ENCODE measurements at regions not wholly inside any gene's neighbourhood (a gene's known extent, or its start where the extent isn't known, plus 50 kb on each side); places are given as distances from the start of the nearest gene placed in this dataset.

- no peak overlapping the region for H3K27ac ChIP-seq (ENCODE audit: low read depth, low read length)
- H3K4me1 ChIP-seq (ENCODE audit: control insufficient read depth in 1 of 2, insufficient read depth in 2 of 2, low read length in 2 of 2) = no peaks in the 10 kb centered on the region
- H3K79me2 ChIP-seq (ENCODE audit: control insufficient read depth, insufficient read depth, low read length, poor library complexity) = no peaks in the 10 kb centered on the region
- no peak overlapping the region for H3K23ac ChIP-seq (ENCODE audit: low read length)
- H3K27me3 ChIP-seq (ENCODE audit: insufficient read depth, low read length) = no peaks in the 10 kb centered on the region
- no peak overlapping the region for H2BK12ac ChIP-seq (ENCODE audit: low read length)
- no peak overlapping the region for H3K4me2 ChIP-seq (ENCODE audit: low read length)
- H3K18ac ChIP-seq (ENCODE audit: low read length) = no peak overlapping the region
- no peaks in the 10 kb centered on the region for H3K9me3 ChIP-seq (ENCODE audit: insufficient read depth, low read depth, low read length)
- H4K91ac ChIP-seq (ENCODE audit: low read depth, low read length) = no peak overlapping the region
- H2BK120ac ChIP-seq (ENCODE audit: insufficient read depth, low read length, poor library complexity) = no peak overlapping the region
- H4K8ac ChIP-seq (ENCODE audit: low read depth, low read length) = no peak overlapping the region
- H3K4ac ChIP-seq (ENCODE audit: low read depth, low read length) = no peak overlapping the region
- no peaks in the 10 kb centered on the region for H3K36me3 ChIP-seq (ENCODE audit: control insufficient read depth in 1 of 2, insufficient read depth in 2 of 2, low read length in 2 of 2)
- DNase-seq = no peak
- H4K12ac ChIP-seq (ENCODE audit: low read depth, low read length) = no peak overlapping the region
- H2BK5ac ChIP-seq (ENCODE audit: low read depth, low read length, poor library complexity) = no peak overlapping the region
- no peak overlapping the region for H3K4me3 ChIP-seq (ENCODE audit: low read depth, low read length)
- H2AFZ ChIP-seq (ENCODE audit: insufficient read depth, low read length, poor library complexity) = no peak overlapping the region
- H3K79me1 ChIP-seq (ENCODE audit: low read length) = no peaks in the 10 kb centered on the region
- no CpG with 5 or more reads among the region's 3 CpGs for WGBS (ENCODE audit: extremely low coverage, insufficient coverage, insufficient read length)
- no peak overlapping the region for H3K9ac ChIP-seq (ENCODE audit: low read length)
- H2AK5ac ChIP-seq (ENCODE audit: low read length) = no peak overlapping the region
- H3K14ac ChIP-seq (ENCODE audit: low read length) = no peak overlapping the region
Measured at GRCh38 chrX:95729401-95729800, 955.2 kb upstream of the DIAPH2 start.

DNA sequence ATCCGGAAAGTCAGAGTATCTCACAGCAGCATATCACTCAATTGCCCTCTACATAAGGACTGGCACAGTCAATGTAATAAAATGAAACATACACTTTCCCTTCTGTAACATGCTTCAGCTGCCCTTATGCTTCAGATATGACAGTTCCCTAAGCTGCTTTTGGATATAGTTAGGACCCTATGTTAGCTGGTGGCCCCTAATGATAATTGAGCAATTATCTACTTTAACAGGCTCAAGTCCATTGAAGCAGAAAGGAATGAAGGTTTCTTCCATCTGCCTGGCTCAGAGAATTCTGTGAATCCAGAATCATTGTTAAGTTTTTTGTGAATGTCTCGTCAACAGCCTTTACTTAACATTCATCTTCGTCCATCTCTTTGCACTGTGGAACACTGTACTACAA lies 951.2 kb upstream of the DIAPH2 start:
- Histone ChIP-seq H3K27ac (ENCODE audit: low read depth, low read length) (no peak overlapping the region), H2BK12ac (ENCODE audit: low read length) (no peak overlapping the region), H3K36me3 (ENCODE audit: control insufficient read depth in 1 of 2, insufficient read depth in 2 of 2, low read length in 2 of 2) (no peaks in the 10 kb centered on the region), H3K14ac (ENCODE audit: low read length) (no peak overlapping the region), H2AFZ (ENCODE audit: insufficient read depth, low read length, poor library complexity) (no peak overlapping the region), H3K18ac (ENCODE audit: low read length) (no peak overlapping the region), H3K79me2 (ENCODE audit: control insufficient read depth, insufficient read depth, low read length, poor library complexity) (no peaks in the 10 kb centered on the region), H3K9me3 (ENCODE audit: insufficient read depth, low read depth, low read length) (no peaks in the 10 kb centered on the region), H3K4me2 (ENCODE audit: low read length) (no peak overlapping the region), H3K4me3 (ENCODE audit: low read depth, low read length) (no peak overlapping the region), H2BK5ac (ENCODE audit: low read depth, low read length, poor library complexity) (no peak overlapping the region), H4K91ac (ENCODE audit: low read depth, low read length) (no peak overlapping the region), H3K23ac (ENCODE audit: low read length) (no peak overlapping the region), H4K8ac (ENCODE audit: low read depth, low read length) (no peak overlapping the region), H3K79me1 (ENCODE audit: low read length) (no peaks in the 10 kb centered on the region), H3K4me1 (ENCODE audit: control insufficient read depth in 1 of 2, insufficient read depth in 2 of 2, low read length in 2 of 2) (no peaks in the 10 kb centered on the region), H2BK120ac (ENCODE audit: insufficient read depth, low read length, poor library complexity) (no peak overlapping the region), H4K12ac (ENCODE audit: low read depth, low read length) (no peak overlapping the region), H3K9ac (ENCODE audit: low read length) (no peak overlapping the region), H2AK5ac (ENCODE audit: low read length) (no peak overlapping the region), H3K4ac (ENCODE audit: low read depth, low read length) (no peak overlapping the region), H3K27me3 (ENCODE audit: insufficient read depth, low read length) (no peaks in the 10 kb centered on the region)
- DNase-seq = no peak
- no CpG with 5 or more reads among the region's 3 CpGs for WGBS (ENCODE audit: extremely low coverage, insufficient coverage, insufficient read length)

- no CpG with 5 or more reads among the region's 3 CpGs for WGBS (ENCODE audit: extremely low coverage, insufficient coverage, insufficient read length)
- Histone ChIP-seq H4K12ac (ENCODE audit: low read depth, low read length) (no peak overlapping the region), H3K9me3 (ENCODE audit: insufficient read depth, low read depth, low read length) (no peaks in the 10 kb centered on the region), H3K18ac (ENCODE audit: low read length) (no peak overlapping the region), H3K4ac (ENCODE audit: low read depth, low read length) (no peak overlapping the region), H2BK120ac (ENCODE audit: insufficient read depth, low read length, poor library complexity) (no peak overlapping the region), H3K14ac (ENCODE audit: low read length) (no peak overlapping the region), H3K4me1 (ENCODE audit: control insufficient read depth in 1 of 2, insufficient read depth in 2 of 2, low read length in 2 of 2) (no peaks in the 10 kb centered on the region), H3K36me3 (ENCODE audit: control insufficient read depth in 1 of 2, insufficient read depth in 2 of 2, low read length in 2 of 2) (no peaks in the 10 kb centered on the region), H2AK5ac (ENCODE audit: low read length) (no peak overlapping the region), H3K27me3 (ENCODE audit: insufficient read depth, low read length) (no peaks in the 10 kb centered on the region), H3K79me2 (ENCODE audit: control insufficient read depth, insufficient read depth, low read length, poor library complexity) (no peaks in the 10 kb centered on the region), H3K23ac (ENCODE audit: low read length) (no peak overlapping the region), H2BK12ac (ENCODE audit: low read length) (no peak overlapping the region), H3K4me3 (ENCODE audit: low read depth, low read length) (no peak overlapping the region), H2AFZ (ENCODE audit: insufficient read depth, low read length, poor library complexity) (no peak overlapping the region), H3K4me2 (ENCODE audit: low read length) (no peak overlapping the region), H3K27ac (ENCODE audit: low read depth, low read length) (no peak overlapping the region), H3K79me1 (ENCODE audit: low read length) (no peaks in the 10 kb centered on the region), H2BK5ac (ENCODE audit: low read depth, low read length, poor library complexity) (no peak overlapping the region), H4K91ac (ENCODE audit: low read depth, low read length) (no peak overlapping the region), H3K9ac (ENCODE audit: low read length) (no peak overlapping the region), H4K8ac (ENCODE audit: low read depth, low read length) (no peak overlapping the region)
- DNase-seq = no peak
Measured at GRCh38 chrX:95754411-95754810, 930.2 kb upstream of the DIAPH2 start.

GRCh38 chrX:95760356-95760755 lies 924.3 kb upstream of the DIAPH2 start:
- Histone ChIP-seq H3K79me1 (ENCODE audit: low read length) (no peaks in the 10 kb centered on the region), H3K79me2 (ENCODE audit: control insufficient read depth, insufficient read depth, low read length, poor library complexity) (no peaks in the 10 kb centered on the region), H3K14ac (ENCODE audit: low read length) (no peak overlapping the region), H3K4ac (ENCODE audit: low read depth, low read length) (no peak overlapping the region), H3K27ac (ENCODE audit: low read depth, low read length) (no peak overlapping the region), H3K36me3 (ENCODE audit: control insufficient read depth in 1 of 2, insufficient read depth in 2 of 2, low read length in 2 of 2) (no peaks in the 10 kb centered on the region), H3K4me2 (ENCODE audit: low read length) (no peak overlapping the region), H3K4me1 (ENCODE audit: control insufficient read depth in 1 of 2, insufficient read depth in 2 of 2, low read length in 2 of 2) (no peaks in the 10 kb centered on the region), H3K9me3 (ENCODE audit: insufficient read depth, low read depth, low read length) (no peaks in the 10 kb centered on the region), H4K8ac (ENCODE audit: low read depth, low read length) (no peak overlapping the region), H4K12ac (ENCODE audit: low read depth, low read length) (no peak overlapping the region), H2BK5ac (ENCODE audit: low read depth, low read length, poor library complexity) (no peak overlapping the region), H3K18ac (ENCODE audit: low read length) (no peak overlapping the region), H3K9ac (ENCODE audit: low read length) (no peak overlapping the region), H4K91ac (ENCODE audit: low read depth, low read length) (no peak overlapping the region), H2AFZ (ENCODE audit: insufficient read depth, low read length, poor library complexity) (no peak overlapping the region), H2AK5ac (ENCODE audit: low read length) (no peak overlapping the region), H2BK120ac (ENCODE audit: insufficient read depth, low read length, poor library complexity) (no peak overlapping the region), H3K23ac (ENCODE audit: low read length) (no peak overlapping the region), H3K27me3 (ENCODE audit: insufficient read depth, low read length) (no peaks in the 10 kb centered on the region), H3K4me3 (ENCODE audit: low read depth, low read length) (no peak overlapping the region), H2BK12ac (ENCODE audit: low read length) (no peak overlapping the region)
- WGBS (ENCODE audit: extremely low coverage, insufficient coverage, insufficient read length) = no CpG with 5 or more reads among the region's 3 CpGs
- no peak for DNase-seq

Measured in trophoblast cell (in vitro differentiated cells and primary cell).